GM03348 (cell line): ENCODE measurements at regions not wholly inside any gene's neighbourhood (a gene's known extent, or its start where the extent isn't known, plus 50 kb on each side); places are given as distances from the start of the nearest gene placed in this dataset.

Experiments used
- DNase-seq: peaks from one replicate; pipeline ENCODE4 v3.0.0; 2012; ENCODE audit warnings: low spot score

DNA sequence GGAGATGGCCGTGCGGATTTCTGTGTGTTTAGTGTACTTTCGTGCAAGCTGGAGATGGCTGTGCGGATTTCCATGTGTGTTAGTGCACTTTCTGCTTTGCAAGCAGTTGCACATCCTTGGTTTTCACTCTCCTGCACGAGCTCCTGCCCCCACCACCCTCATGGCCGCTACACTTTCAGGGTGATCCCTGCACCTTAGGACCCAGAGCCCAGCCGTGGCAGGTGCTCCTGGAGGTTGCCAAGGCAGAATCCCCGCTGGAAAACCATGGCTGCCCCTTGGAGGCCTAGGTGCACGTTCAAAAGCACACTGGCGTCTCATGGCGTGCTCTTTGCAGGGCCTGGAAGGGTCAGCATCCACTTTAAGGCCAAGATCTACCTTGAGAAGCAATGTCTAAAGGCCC is 311.0 kb upstream of the TNRC6C start:
- no peak for DNase-seq

DNA sequence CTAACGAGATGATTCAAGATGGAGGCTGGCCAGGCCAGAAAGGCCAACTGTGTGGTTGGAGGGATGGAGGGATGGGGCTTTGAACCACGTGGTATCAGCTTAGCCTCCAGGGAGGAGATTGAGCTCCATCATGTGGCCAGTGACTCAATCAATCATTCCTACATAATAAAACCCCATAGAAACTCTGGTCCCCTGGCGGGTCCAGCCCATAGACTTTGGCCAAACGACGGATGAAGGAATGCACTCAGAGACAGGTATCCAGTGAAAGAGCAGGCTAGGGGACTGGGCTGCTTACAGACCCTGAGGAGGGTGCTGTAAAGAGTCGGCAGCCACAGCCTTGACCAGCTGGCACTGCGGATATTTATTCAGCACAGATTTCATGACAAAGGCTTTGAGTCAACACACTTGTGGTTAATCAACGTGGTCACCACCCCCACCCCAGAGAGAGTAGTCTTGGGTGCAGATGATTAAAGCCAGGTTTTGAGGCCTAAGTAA is 308.7 kb upstream of the TNRC6C start:
- no peak for DNase-seq

DNA sequence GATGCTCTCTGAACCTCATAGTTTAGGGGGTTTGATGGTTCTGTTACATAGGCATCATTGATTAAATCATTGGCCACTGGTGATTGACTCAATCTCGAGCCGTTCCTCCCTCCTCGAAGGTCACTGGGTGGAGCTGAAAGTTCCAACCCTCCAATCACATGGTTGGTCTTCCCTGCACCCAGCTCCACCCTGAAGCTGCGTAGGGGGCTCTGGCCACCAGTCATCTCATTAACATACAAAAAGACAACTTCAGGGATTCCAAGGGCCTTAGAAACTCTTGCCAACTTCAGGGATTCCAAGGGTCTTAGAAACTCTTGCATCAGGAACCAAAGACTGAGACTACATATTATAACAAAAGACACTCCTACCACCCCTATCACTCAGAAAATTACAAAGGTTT is 306.5 kb upstream of the TNRC6C start:
- no peak for DNase-seq

DNA sequence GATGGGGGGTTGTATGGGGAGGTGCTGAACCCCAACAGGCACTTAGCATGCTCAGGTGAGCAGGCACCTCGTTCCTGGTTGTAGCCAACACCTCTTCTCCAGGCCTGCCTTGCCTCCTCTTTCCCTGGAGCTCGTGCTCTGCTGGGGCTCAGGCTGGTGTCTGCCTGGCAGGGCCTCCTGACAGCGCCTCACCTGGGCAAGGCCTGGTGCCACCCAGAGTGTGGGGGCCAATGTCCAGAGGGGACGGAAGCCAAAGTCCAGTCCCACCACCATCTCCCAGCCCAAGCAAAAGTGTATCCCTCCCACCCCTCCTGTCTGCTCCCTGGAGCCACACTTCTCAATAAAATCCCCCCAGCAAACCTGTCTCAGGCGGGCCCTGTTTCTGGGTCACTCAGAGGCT is 304.2 kb upstream of the TNRC6C start:
- DNase-seq: no peak

DNA sequence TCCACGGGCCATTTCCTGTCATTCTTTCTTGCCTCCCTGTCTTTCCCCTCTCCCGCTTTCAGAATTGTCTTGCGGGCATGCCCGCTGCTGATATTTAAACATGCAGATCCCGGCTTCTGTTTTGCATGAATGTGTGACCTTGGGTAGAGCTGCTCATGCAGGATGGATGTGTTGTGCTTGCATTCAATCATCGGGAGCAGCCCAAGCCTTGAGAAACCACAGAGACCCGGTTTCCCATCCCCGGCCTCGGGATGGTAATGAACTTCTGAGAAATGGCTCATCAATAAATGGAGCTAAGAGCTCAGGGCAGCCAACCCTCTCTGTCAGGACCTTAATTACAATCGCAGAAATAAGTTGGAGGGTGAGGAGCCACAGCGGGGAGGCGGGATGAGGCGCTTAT is 303.7 kb upstream of the TNRC6C start:
- no peak for DNase-seq

DNA sequence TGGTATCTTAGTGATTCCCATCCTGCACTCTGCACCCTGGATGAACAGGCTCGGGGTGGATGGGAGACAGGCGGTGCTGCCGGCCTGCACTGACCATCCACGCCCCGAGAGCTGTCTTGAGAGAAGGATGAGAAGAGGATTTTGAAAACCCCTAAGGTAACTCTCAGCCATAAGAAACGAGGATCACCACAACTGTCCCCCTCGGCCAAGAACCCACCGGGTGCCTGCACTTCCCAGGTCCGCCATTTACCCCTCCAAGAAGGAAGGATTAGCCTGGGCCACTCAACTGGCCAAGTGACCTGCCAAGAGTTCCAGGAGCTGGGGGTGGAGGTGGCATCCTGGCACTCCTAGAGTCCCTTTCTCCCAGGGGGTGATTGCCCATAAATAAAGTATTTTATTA is 302.4 kb upstream of the TNRC6C start:
- no peak for DNase-seq

DNA sequence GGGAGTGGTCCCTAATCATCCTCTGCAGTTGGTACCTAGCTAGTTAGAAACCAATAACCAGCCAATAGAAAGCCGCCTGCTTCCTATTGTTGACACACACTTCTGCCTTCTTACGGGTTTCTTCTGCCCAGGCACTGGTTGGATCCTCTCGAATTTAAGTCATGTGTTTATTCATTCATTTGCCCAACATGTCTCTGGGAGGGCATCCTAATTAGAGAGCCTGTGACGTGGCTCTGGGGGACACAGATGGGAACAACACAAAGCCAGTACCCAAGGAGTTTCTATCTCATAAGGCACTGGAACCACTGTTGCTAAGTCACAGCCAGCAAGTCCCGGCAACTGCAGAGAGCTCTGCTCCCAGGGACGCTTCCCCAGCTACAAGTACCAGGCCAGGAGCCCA is 300.7 kb upstream of the TNRC6C start:
- no peak for DNase-seq

DNA sequence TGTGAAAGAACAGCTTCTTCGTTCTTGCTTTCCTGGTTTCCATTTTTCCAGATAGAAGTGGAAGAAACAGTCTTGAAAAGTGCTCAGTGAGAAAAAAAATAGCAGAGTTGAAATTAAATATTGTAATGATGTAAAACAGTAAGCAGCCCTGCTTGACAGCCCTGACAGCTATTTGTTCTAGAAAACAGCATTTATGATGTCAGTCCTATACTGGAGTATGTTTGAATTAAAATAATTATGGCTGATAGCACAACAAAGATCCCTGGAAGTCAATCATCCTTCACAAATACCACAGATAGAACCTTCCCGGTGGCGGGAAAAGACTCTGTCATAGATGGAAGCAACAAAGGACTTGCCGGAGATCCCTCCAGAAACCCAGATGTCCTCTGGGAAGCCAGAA is 298.0 kb upstream of the TNRC6C start:
- no peak for DNase-seq

DNA sequence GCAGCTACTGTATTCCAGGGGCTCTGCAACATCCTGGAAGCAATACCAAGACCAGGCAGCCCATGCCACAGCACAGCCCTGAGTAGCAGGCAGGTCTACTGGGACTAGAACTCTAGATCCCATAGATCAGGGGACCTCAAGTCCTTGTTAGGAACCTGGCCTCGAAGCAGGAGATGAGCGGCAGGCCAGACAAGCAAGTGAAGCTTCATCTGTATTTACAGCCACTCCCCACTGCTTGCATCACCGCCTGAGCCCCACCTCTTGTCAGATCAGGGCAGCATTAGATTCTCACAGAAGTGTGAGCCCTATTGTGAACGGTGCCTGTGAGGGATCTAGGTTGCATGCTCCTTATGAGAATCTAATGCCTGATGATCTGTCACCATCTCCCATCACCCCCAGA is 295.7 kb upstream of the TNRC6C start:
- no peak for DNase-seq

DNA sequence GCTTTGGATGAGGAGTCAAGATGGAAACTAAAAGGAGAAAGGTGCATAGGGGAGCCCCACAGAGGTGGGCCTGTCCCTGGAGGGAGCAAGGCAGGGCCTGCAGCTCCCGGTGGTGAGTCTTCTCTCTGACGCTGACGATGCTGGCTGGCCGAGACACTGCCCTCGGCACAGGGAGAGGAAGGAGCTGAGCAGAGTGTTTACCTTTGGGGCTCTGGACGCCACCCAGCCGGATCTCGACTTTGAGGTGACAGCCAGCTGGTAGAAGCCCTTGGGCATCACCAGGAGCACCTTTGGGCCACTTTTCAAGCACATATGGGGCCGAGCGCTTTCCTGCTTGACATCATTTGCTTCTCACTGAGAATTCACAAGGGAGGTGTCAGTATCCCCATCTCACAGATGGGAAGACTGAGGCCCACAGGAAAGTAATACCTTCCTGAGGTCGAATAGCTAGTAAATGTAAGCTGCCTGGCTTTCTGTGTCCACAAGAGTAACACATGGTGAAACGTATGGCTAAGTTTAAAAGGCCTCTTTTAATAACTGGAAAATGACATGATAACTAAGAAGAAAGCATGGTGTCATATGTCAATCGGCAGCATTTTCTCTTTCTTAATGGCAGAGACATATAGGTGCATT is 294.3 kb upstream of the TNRC6C start:
- DNase-seq: no peak

DNA sequence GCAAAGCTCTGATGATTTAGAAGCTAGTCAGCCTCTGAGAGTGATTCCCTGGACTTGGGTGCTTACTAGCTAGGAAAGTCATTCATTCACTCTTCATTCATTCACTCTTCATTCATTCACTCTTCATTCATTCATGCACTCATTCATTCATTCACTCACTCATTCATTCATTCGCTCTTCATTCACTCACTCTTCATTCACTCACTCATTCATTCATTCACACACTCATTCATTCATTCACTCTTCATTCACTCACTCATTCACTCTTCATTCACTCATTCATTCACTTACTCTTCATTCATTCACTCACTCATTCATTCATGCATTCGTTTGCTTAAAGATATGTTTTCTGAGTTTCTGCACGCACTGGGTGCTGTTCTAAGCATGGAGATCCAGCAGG is 292.7 kb upstream of the TNRC6C start:
- DNase-seq: no peak

DNA sequence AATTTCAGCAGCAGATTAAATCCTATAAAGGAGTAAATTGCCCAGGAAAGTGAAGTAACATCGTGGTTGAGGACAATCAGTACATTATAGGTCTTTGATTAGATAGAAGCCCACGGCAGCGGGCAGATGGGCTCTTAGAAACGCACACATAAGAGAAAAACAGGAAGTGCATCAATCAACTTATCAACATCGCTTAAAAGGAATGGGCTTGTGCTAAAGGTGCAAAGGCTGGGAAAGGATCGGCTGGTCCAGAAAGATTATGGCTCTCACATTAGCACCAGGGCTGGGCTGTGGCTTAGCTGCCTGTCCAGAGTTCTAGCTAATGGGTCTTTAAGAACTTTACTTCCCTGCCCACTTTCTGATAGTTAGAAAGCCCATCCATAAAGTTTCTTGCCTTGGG is 292.0 kb upstream of the TNRC6C start:
- DNase-seq: no peak

DNA sequence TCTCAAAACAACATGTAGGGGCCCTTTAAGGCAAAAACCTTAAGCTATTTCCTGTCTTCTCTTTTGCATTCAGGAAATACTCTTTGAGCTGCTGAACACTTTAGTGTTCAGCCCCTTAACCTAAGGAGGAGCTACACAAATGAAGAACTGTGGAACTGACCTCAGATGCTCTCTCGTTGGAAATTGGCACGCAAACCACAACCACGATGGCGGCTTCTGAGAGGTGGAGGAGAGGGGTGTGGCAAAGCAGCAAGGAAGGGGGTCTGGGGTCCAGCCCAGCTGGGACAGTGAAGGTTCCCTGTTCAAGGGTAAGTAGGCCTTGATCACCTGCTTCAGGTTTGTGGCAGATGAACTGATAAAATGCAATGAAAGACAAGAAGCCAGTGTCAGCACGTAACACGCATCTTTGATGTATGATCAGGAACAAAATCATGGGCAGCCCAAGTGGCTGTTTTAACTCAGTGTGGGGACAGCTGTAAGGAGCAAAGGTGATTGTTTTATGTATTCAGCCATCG is 291.6 kb upstream of the TNRC6C start:
- DNase-seq: no peak

DNA sequence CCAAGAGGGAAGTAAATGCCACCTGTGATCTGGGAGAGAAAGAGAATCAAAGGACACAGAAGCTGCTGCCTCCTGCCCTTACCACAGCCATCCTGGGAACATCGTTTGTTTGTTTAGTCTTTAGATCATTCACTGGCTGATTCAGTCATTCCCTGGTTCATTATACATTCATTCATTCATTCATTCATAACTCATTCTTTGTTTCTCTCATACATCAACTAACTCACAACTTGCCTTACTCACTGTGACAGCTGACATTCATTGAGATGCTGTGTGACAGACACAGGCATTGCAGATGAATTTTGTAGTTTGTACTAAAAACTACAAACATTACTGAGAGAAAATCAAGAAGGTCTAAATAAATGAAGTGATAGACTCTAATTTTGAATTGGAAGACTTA is 291.0 kb upstream of the TNRC6C start:
- no peak for DNase-seq

DNA sequence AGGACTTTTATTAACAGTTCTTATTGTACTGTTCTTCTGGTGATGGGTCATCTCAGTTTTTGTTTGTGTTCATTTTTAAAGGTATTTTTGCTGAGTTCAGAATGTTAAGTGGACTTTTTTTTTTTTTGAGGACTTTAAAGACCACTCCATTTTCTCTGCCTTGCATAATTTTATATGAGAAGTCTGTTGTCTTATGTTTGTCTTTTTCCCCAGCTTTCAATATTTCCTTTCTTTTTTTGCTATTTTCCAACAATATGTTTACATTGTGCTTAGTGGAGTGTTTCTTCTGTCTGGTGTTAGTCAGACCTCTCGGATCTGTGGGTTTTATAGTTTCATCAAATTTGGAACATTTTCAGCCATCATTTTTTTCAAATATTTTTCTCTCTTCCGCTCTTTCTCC is 290.0 kb upstream of the TNRC6C start:
- no peak for DNase-seq

DNA sequence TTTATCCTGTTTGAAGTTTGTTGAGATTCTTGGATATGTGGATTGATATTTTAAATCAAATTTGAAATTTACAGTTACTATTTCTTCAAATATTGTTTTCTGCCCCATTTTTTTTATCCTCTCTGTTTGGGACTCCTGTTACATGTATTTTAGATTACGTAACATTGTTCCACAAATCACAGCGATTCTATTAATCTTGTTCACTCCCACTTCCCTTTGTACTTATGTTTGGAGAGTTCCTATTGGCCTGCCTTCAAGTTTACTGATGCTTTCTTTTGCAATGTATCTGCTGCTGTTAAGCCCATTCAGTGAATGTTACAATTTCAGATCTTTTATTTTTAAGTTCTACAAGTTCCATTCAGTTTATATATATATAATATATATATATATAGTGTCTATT is 288.3 kb upstream of the TNRC6C start:
- DNase-seq: no peak

DNA sequence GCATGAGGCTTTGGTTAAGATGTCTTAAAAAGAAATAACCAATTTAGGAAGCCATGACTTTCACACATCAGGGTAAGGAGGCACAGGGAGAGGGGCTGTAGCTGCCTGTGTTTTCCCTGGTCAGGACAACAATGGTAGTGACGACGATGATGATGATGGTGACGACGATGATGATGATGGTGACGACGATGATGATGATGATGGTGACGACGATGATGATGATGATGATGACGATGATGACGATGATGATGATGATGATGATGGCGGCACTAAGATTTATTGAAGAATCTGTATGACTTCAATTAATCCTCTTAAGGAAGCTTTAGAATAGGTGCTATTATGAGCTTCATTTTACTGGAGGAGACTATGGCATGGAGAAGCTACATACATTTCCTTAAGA is 284.1 kb upstream of the TNRC6C start:
- no peak for DNase-seq

DNA sequence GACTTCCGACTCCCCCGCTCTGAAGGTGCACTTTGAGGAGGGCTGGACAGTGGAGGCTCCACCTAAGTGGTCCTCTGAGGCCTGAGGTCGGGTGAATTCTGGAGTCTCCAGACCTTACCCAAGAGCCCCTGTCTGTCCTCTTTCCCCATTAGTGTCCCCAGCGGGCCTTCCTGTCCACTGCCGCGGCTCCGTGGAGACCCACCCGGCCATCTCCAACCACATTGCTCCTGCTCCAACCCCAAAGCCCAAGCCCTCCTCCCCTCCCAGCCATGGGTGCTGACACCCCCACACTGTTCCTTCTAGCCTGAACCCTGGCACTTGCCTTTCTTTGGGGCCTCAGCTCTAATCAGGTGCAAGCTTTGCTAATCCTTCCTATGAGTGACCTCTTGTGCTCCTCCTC is 283.1 kb upstream of the TNRC6C start:
- DNase-seq: no peak

DNA sequence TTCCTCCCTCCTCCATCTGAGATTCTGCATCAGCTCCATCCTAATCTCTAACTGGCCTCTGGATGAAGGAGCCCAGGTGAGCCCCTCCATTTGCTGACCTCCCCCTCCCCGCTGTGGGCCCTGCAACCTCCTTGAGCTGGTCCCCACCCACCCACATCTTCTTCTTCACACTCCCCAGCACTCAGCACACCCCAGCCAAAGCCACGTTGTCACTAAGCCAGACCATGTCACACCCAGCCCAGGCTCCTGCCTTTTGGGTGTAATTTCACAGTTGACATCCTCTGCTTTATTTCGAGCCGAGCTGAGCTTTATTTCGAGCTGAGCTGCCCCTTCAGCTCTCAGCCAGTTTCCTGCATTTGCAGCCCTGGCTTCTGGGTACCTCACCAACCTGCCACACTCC is 282.7 kb upstream of the TNRC6C start:
- DNase-seq: no peak

DNA sequence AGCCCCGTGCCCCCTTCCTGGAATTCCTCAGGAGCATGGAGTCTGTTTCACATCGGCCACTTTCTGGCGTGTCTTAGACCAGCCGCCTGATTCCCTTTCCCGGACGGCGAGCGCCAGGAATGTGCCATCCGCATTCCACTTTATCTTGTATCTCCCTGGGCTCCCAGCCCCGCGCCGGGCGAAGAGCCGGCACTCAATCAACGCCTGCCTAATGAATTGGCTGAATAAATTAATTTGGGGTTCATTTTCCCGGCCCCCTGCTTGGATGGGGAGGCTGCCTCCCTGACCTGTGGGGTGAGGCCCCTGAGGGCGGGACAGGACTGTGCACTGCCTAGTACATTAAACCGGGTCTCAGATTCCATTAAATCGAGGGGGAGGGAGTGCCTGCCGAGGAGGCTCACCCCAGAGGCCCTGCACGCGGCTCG is 282.3 kb upstream of the TNRC6C start:
- peak; percentile 49 for DNase-seq

DNA sequence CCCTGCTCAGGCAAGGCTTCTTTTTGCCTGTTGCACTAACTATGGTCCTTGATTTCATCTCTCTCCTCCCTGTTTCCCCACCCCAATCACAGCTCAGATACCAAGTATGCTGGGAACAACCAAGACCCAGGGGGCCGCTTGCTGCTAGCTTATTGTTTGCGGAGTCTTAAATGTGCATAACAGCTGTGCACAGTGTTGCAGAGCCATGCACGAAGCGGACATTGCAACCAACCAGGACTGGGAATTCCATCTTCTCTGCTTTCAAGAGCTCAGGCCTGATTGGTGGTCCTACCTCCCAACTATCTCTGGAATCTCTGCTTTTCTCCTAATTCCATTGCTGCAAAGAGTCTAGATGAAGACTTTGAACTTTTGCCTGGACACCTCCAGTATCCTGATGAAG is 281.3 kb upstream of the TNRC6C start:
- DNase-seq: no peak

DNA sequence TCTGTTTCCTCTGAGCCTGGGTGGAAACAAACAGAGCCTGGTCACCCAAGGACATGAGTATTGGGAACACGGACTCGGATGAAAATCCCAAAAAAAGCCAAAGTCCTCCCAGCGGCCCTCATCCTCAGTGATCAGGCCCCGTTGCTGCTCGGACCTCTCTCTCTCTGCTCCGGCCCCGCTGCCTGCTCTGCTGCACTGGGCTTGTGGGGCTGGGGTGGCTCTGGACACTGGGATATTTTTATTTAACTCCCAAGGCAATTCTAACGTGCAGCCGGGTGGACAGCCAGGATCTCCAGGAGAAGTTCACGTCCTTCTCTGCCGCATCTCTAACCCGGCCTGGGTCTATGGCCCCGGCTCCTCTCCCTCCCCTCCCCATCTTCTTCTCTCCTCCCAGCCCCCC is 280.9 kb upstream of the TNRC6C start:
- no peak for DNase-seq

DNA sequence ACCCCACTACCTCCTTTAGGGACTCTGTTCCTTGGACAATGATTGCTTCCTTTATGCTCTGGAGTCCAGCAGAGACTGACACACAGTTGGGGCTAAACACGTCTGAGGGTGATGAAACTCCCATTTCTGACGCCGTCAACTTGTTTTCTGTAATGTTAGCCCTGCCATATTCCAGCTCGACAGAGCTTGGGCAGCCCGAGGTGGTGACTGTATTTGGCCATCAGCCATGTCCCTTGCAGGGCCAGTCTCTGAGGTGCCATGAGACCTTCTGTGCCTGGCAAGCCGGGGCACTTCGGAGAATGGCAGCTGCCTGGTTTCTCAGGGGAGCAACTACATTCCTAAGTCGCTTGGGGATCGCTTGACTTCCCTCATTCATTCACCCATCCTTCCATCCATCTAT is 278.9 kb upstream of the TNRC6C start:
- DNase-seq: no peak

DNA sequence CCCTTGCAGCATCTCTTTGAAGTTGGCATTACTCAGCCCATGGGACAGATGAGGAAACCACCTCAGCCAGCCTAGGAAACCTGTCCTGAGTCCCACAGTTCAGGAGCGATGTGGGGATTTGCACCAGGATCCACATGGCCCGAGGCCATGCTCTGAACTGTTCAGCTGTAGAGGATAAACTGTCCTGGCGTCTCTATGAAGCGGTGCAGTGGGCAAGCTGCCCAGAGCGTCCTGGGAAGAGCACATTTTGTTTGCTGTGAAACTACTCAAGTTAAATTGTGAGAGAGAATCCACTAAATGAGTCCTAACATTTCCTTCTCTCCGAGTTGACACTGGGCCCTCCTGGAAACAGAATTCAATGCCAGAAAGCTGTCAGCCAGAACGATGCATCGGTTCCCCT is 276.6 kb upstream of the TNRC6C start:
- no peak for DNase-seq
